ENCODE measurements at regions not wholly inside any gene's neighbourhood (a gene's known extent, or its start where the extent isn't known, plus 50 kb on each side); places are given as distances from the start of the nearest gene placed in this dataset.

GRCh38 chr2:48254839-48255238, 59.6 kb upstream of the FOXN2 start:
- no peaks in the 10 kb centered on the region for H3K9me3 ChIP-seq (ENCODE audit: control insufficient read depth, insufficient read depth, low read length)
- no peaks in the 10 kb centered on the region for H3K4me1 ChIP-seq (ENCODE audit: control insufficient read depth, insufficient read depth, low read length)
- peaks cover 2 to 7% of the 10 kb centered on the region in 2 donors for H3K4me1 Mint-ChIP-seq

GRCh38 chr2:48257456-48257855, 57.0 kb upstream of the FOXN2 start:
- Histone ChIP-seq H3K4me3 (ENCODE audit: low read length) (no peak overlapping the region), H3K27ac (ENCODE audit: low read length) (no peak overlapping the region), H3K36me3 (ENCODE audit: control insufficient read depth, insufficient read depth, low read length) (no peaks in the 10 kb centered on the region), H3K27me3 (ENCODE audit: control insufficient read depth, insufficient read depth, low read length) (no peaks in the 10 kb centered on the region), H3K9me3 (ENCODE audit: control insufficient read depth, insufficient read depth, low read length) (no peaks in the 10 kb centered on the region), H3K4me1 (ENCODE audit: control insufficient read depth, insufficient read depth, low read length) (no peaks in the 10 kb centered on the region)
- DNase-seq (no peak), ATAC-seq (no peak)
- 100% methylated on average over 1 of the region's 2 CpGs for WGBS (ENCODE audit: insufficient coverage)
- Mint-ChIP-seq H3K27ac (no peak overlapping the region), H3K27me3 (ENCODE audit: low read depth in 2 of 2) (no peaks in the 10 kb centered on the region), H3K36me3 (no peaks in the 10 kb centered on the region), H3K4me1 (peaks cover 0 to 6% of the 10 kb centered on the region in 2 donors), H3K9me3 (no peaks in the 10 kb centered on the region), H3K4me3 (no peak overlapping the region)
- intact Hi-C loops (cut with micrococcal nuclease): no loop called here
- no peak for TF ChIP-seq CTCF (IDR thresholded peaks at IDR 0.05)

More at GRCh38 chr2:48254839-48255238, 59.6 kb upstream of the FOXN2 start:
- TF ChIP-seq CTCF (IDR thresholded peaks at IDR 0.05): no peak
- H3K27me3 Mint-ChIP-seq (ENCODE audit: low read depth in 2 of 2): no peaks in the 10 kb centered on the region
- Histone ChIP-seq H3K27ac (ENCODE audit: low read length) (no peak overlapping the region), H3K27me3 (ENCODE audit: control insufficient read depth, insufficient read depth, low read length) (no peaks in the 10 kb centered on the region), H3K4me3 (ENCODE audit: low read length) (no peak overlapping the region), H3K36me3 (ENCODE audit: control insufficient read depth, insufficient read depth, low read length) (no peaks in the 10 kb centered on the region)
- no peak overlapping the region for H3K27ac Mint-ChIP-seq
- H3K4me3 Mint-ChIP-seq: no peak overlapping the region
- no peak for DNase-seq
- no CpG with 5 or more reads among the region's 1 CpG for WGBS (ENCODE audit: insufficient coverage)
- no peaks in the 10 kb centered on the region for H3K9me3 Mint-ChIP-seq
- no peaks in the 10 kb centered on the region for H3K36me3 Mint-ChIP-seq
- ATAC-seq: no peak
- intact Hi-C loops (cut with micrococcal nuclease): no loop called here

GRCh38 chr2:48258481-48259149, 55.9 kb upstream of the FOXN2 start:
- Mint-ChIP-seq H3K27me3 (ENCODE audit: low read depth in 2 of 2) (peaks cover 6 to 7% of the 10 kb centered on the region in 2 donors), H3K4me1 (peaks cover 0 to 6% of the 10 kb centered on the region in 2 donors), H3K4me3 (no peak overlapping the region), H3K27ac (no peak overlapping the region), H3K9me3 (no peaks in the 10 kb centered on the region), H3K36me3 (no peaks in the 10 kb centered on the region)
- no peak overlapping the region for H3K4me3 ChIP-seq (ENCODE audit: low read length)
- no peaks in the 10 kb centered on the region for H3K36me3 ChIP-seq (ENCODE audit: control insufficient read depth, insufficient read depth, low read length)
- no peak for DNase-seq
- no peaks in the 10 kb centered on the region for H3K4me1 ChIP-seq (ENCODE audit: control insufficient read depth, insufficient read depth, low read length)
- ATAC-seq: no peak
- TF ChIP-seq CTCF (IDR thresholded peaks at IDR 0.05): no peak
- H3K9me3 ChIP-seq (ENCODE audit: control insufficient read depth, insufficient read depth, low read length): no peaks in the 10 kb centered on the region
- intact Hi-C loops (cut with micrococcal nuclease): no loop called here
- WGBS (ENCODE audit: insufficient coverage): 88% methylated on average over 3 of the region's 4 CpGs
- no peak overlapping the region for H3K27ac ChIP-seq (ENCODE audit: low read length)
- no peaks in the 10 kb centered on the region for H3K27me3 ChIP-seq (ENCODE audit: control insufficient read depth, insufficient read depth, low read length)

GRCh38 chr2:48259811-48260210, 54.7 kb upstream of the FOXN2 start:
- intact Hi-C loops (cut with micrococcal nuclease): no loop called here
- Mint-ChIP-seq H3K4me3 (no peak overlapping the region), H3K27me3 (ENCODE audit: low read depth in 2 of 2) (peaks cover 6 to 7% of the 10 kb centered on the region in 2 donors), H3K4me1 (peaks cover 0 to 6% of the 10 kb centered on the region in 2 donors), H3K36me3 (no peaks in the 10 kb centered on the region), H3K27ac (no peak overlapping the region), H3K9me3 (no peaks in the 10 kb centered on the region)
- Histone ChIP-seq H3K4me3 (ENCODE audit: low read length) (no peak overlapping the region), H3K27me3 (ENCODE audit: control insufficient read depth, insufficient read depth, low read length) (no peaks in the 10 kb centered on the region), H3K27ac (ENCODE audit: low read length) (no peak overlapping the region), H3K9me3 (ENCODE audit: control insufficient read depth, insufficient read depth, low read length) (no peaks in the 10 kb centered on the region), H3K36me3 (ENCODE audit: control insufficient read depth, insufficient read depth, low read length) (no peaks in the 10 kb centered on the region), H3K4me1 (ENCODE audit: control insufficient read depth, insufficient read depth, low read length) (no peaks in the 10 kb centered on the region)
- 85% methylated on average over 1 of the region's 1 CpG for WGBS (ENCODE audit: insufficient coverage)
- DNase-seq: no peak
- no peak for TF ChIP-seq CTCF (IDR thresholded peaks at IDR 0.05)
- ATAC-seq: no peak

Data from natural killer cell (primary cell).